ENCODE measurements at regions not wholly inside any gene's neighbourhood (a gene's known extent, or its start where the extent isn't known, plus 50 kb on each side); places are given as distances from the start of the nearest gene placed in this dataset.
"Not testable (repeated sequence)": the region's sequence is repeated elsewhere in the genome, so short reads cannot be mapped to it uniquely, and the experiment has no call there.

DNA sequence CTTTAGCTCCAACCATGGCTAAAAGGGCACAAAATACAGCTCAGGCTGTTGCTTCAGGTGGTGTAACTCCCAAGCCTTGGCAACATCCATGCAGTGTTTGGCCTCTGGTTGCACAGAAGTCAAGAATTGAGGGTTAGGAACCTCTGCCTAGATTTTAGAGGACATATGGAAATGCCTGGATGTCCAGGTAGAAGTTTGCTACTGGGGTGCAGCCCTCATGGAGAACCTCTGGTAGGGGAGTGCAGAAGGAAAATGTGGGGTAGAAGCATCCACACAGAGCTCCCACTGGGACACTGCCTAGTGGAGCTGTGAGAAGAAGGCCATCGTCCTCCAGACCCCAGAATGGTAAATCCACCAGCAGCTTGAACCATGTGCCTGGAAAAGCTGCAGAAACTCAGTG is 1453.8 kb upstream of the EYS start:
- Histone ChIP-seq H3K9me3 (ENCODE audit: control insufficient read depth in 5 of 5, low read length in 5 of 5) (peaks cover 0 to 12% (median 7%) of the 10 kb centered on the region in 5 donors), H3K27ac (ENCODE audit: low read depth, low read length) (no peak overlapping the region), H3K27me3 (ENCODE audit: control insufficient read depth in 5 of 5, insufficient read depth in 4 of 5, low read length in 5 of 5) (no peaks in the 10 kb centered on the region), H3K36me3 (ENCODE audit: control insufficient read depth in 5 of 5, insufficient read depth in 5 of 5, low read length in 5 of 5) (no peaks in the 10 kb centered on the region), H3K4me1 (ENCODE audit: control insufficient read depth in 5 of 5, insufficient read depth in 5 of 5, low read length in 5 of 5) (no peaks in the 10 kb centered on the region), H3K9ac (ENCODE audit: low read length in 5 of 5) (no peak overlapping the region), H3K4me3 (ENCODE audit: low read depth in 1 of 5, low read length in 5 of 5) (no peak overlapping the region)

GRCh38 chr6:67141005-67141404 is 1434.0 kb upstream of the EYS start:
- Histone ChIP-seq H3K9me3 (ENCODE audit: control insufficient read depth in 5 of 5, low read length in 5 of 5) (peaks cover 0 to 8% (median 6%) of the 10 kb centered on the region in 5 donors), H3K36me3 (ENCODE audit: control insufficient read depth in 5 of 5, insufficient read depth in 5 of 5, low read length in 5 of 5) (no peaks in the 10 kb centered on the region), H3K4me1 (ENCODE audit: control insufficient read depth in 5 of 5, insufficient read depth in 5 of 5, low read length in 5 of 5) (no peaks in the 10 kb centered on the region), H3K4me3 (ENCODE audit: low read depth in 1 of 5, low read length in 5 of 5) (no peak overlapping the region), H3K27ac (ENCODE audit: low read depth, low read length) (no peak overlapping the region), H3K27me3 (ENCODE audit: control insufficient read depth in 5 of 5, insufficient read depth in 4 of 5, low read length in 5 of 5) (no peaks in the 10 kb centered on the region), H3K9ac (ENCODE audit: low read length in 5 of 5) (no peak overlapping the region)

DNA sequence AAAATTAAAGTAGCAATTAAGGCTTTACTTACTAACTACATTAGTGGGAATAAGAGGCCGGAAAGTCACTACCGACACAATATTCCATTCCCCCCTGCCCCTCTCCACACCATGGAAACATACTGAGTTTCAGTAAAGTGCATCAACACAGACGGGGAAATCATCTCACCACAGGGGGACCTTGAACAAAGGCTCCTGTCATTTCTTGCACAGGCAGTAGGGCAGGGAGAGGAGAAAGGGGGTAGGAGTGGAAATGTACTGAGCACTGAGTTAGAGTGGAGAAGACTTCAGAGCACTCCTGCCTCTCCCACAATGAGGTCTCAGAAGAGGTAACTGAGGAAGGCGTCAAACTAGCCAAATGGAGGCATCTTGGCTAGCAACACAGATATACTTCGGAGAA is 1426.9 kb upstream of the EYS start:
- no peaks in the 10 kb centered on the region for H3K27me3 ChIP-seq (ENCODE audit: control insufficient read depth in 5 of 5, insufficient read depth in 4 of 5, low read length in 5 of 5)
- H3K9me3 ChIP-seq (ENCODE audit: control insufficient read depth in 5 of 5, low read length in 5 of 5) = no peaks in the 10 kb centered on the region
- no peak overlapping the region for H3K4me3 ChIP-seq (ENCODE audit: low read depth in 1 of 5, low read length in 5 of 5)
- H3K4me1 ChIP-seq (ENCODE audit: control insufficient read depth in 5 of 5, insufficient read depth in 5 of 5, low read length in 5 of 5) = peaks cover 0 to 6% (median 0%) of the 10 kb centered on the region in 5 donors
- H3K36me3 ChIP-seq (ENCODE audit: control insufficient read depth in 5 of 5, insufficient read depth in 5 of 5, low read length in 5 of 5) = no peaks in the 10 kb centered on the region
- no peak overlapping the region for H3K9ac ChIP-seq (ENCODE audit: low read length in 5 of 5)
- H3K27ac ChIP-seq (ENCODE audit: low read depth, low read length) = no peak overlapping the region

GRCh38 chr6:67131827-67132226 is 1424.8 kb upstream of the EYS start:
- Histone ChIP-seq H3K27me3 (ENCODE audit: control insufficient read depth in 5 of 5, insufficient read depth in 4 of 5, low read length in 5 of 5) (no peaks in the 10 kb centered on the region), H3K9me3 (ENCODE audit: control insufficient read depth in 5 of 5, low read length in 5 of 5) (no peaks in the 10 kb centered on the region), H3K36me3 (ENCODE audit: control insufficient read depth in 5 of 5, insufficient read depth in 5 of 5, low read length in 5 of 5) (no peaks in the 10 kb centered on the region), H3K4me3 (ENCODE audit: low read depth in 1 of 5, low read length in 5 of 5) (no peak overlapping the region), H3K27ac (ENCODE audit: low read depth, low read length) (no peak overlapping the region), H3K9ac (ENCODE audit: low read length in 5 of 5) (no peak overlapping the region), H3K4me1 (ENCODE audit: control insufficient read depth in 5 of 5, insufficient read depth in 5 of 5, low read length in 5 of 5) (peaks cover 0 to 6% (median 0%) of the 10 kb centered on the region in 5 donors)

- Histone ChIP-seq H3K9ac (ENCODE audit: low read length in 5 of 5) (no peak overlapping the region), H3K9me3 (ENCODE audit: control insufficient read depth in 5 of 5, low read length in 5 of 5) (no peaks in the 10 kb centered on the region), H3K27me3 (ENCODE audit: control insufficient read depth in 5 of 5, insufficient read depth in 4 of 5, low read length in 5 of 5) (no peaks in the 10 kb centered on the region), H3K36me3 (ENCODE audit: control insufficient read depth in 5 of 5, insufficient read depth in 5 of 5, low read length in 5 of 5) (no peaks in the 10 kb centered on the region), H3K4me3 (ENCODE audit: low read depth in 1 of 5, low read length in 5 of 5) (no peak overlapping the region), H3K4me1 (ENCODE audit: control insufficient read depth in 5 of 5, insufficient read depth in 5 of 5, low read length in 5 of 5) (peaks cover 0 to 6% (median 0%) of the 10 kb centered on the region in 5 donors), H3K27ac (ENCODE audit: low read depth, low read length) (no peak overlapping the region)
These were observed 1422.8 kb upstream of the EYS start for GRCh38 chr6:67129780-67130179.

GRCh38 chr6:67127041-67127440 is 1420.0 kb upstream of the EYS start:
- no peak overlapping the region for H3K4me3 ChIP-seq (ENCODE audit: low read depth in 1 of 5, low read length in 5 of 5)
- H3K27ac ChIP-seq (ENCODE audit: low read depth, low read length) = no peak overlapping the region
- peaks cover 0 to 6% (median 0%) of the 10 kb centered on the region in 5 donors for H3K4me1 ChIP-seq (ENCODE audit: control insufficient read depth in 5 of 5, insufficient read depth in 5 of 5, low read length in 5 of 5)
- H3K9me3 ChIP-seq (ENCODE audit: control insufficient read depth in 5 of 5, low read length in 5 of 5) = no peaks in the 10 kb centered on the region
- H3K36me3 ChIP-seq (ENCODE audit: control insufficient read depth in 5 of 5, insufficient read depth in 5 of 5, low read length in 5 of 5) = no peaks in the 10 kb centered on the region
- no peak overlapping the region for H3K9ac ChIP-seq (ENCODE audit: low read length in 5 of 5)
- no peaks in the 10 kb centered on the region for H3K27me3 ChIP-seq (ENCODE audit: control insufficient read depth in 5 of 5, insufficient read depth in 4 of 5, low read length in 5 of 5)

DNA sequence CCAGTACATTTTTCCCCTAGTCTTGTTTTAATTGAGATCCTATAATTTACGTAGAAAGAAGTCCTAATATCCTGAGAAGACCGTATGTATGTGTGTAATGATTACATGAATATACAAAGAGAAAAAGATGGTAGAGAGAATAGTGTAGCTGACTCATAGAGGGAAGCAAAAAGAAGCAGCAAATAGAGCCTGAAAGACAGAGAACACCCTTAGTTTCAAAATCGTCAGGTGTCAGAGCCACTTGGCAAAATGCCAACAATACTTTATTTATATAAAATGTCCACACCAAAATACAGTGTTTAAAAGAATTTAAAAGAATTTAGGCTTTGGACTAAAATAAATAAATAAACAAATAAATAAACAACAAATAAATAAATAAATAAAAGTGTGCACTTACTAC is 1414.1 kb upstream of the EYS start:
- Histone ChIP-seq H3K36me3 (ENCODE audit: control insufficient read depth in 5 of 5, insufficient read depth in 5 of 5, low read length in 5 of 5) (no peaks in the 10 kb centered on the region), H3K9ac (ENCODE audit: low read length in 5 of 5) (no peak overlapping the region), H3K27ac (ENCODE audit: low read depth, low read length) (no peak overlapping the region), H3K9me3 (ENCODE audit: control insufficient read depth in 5 of 5, low read length in 5 of 5) (no peaks in the 10 kb centered on the region), H3K27me3 (ENCODE audit: control insufficient read depth in 5 of 5, insufficient read depth in 4 of 5, low read length in 5 of 5) (no peaks in the 10 kb centered on the region), H3K4me3 (ENCODE audit: low read depth in 1 of 5, low read length in 5 of 5) (no peak overlapping the region), H3K4me1 (ENCODE audit: control insufficient read depth in 5 of 5, insufficient read depth in 5 of 5, low read length in 5 of 5) (no peaks in the 10 kb centered on the region)

- Histone ChIP-seq H3K9me3 (ENCODE audit: control insufficient read depth in 5 of 5, low read length in 5 of 5) (no peaks in the 10 kb centered on the region), H3K27ac (ENCODE audit: low read depth, low read length) (no peak overlapping the region), H3K4me1 (ENCODE audit: control insufficient read depth in 5 of 5, insufficient read depth in 5 of 5, low read length in 5 of 5) (no peaks in the 10 kb centered on the region), H3K4me3 (ENCODE audit: low read depth in 1 of 5, low read length in 5 of 5) (no peak overlapping the region), H3K9ac (ENCODE audit: low read length in 5 of 5) (no peak overlapping the region), H3K36me3 (ENCODE audit: control insufficient read depth in 5 of 5, insufficient read depth in 5 of 5, low read length in 5 of 5) (no peaks in the 10 kb centered on the region), H3K27me3 (ENCODE audit: control insufficient read depth in 5 of 5, insufficient read depth in 4 of 5, low read length in 5 of 5) (no peaks in the 10 kb centered on the region)
These were observed 1405.1 kb upstream of the EYS start for GRCh38 chr6:67112120-67112519.

DNA sequence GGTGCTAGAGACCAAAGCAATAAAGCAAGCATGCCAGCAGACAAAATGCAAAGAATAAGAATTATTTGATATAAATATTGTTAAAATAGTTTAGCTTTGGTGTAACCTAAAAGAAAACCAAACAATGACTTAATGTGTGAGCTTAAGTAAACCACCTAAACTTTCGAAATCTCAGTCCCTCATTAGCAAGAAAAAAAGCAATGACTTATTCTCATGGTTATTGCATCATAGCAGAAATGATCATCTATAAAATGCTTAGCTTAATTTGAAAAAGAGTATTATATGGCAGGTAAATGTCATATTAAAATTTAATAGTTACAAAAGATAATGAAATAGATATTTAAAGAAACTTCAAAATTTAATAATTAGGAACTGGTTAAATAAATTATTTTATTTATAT is 1395.7 kb upstream of the EYS start:
- no peaks in the 10 kb centered on the region for H3K9me3 ChIP-seq (ENCODE audit: control insufficient read depth in 5 of 5, low read length in 5 of 5)
- H3K27ac ChIP-seq (ENCODE audit: low read depth, low read length) = no peak overlapping the region
- no peak overlapping the region for H3K9ac ChIP-seq (ENCODE audit: low read length in 5 of 5)
- H3K4me1 ChIP-seq (ENCODE audit: control insufficient read depth in 5 of 5, insufficient read depth in 5 of 5, low read length in 5 of 5) = no peaks in the 10 kb centered on the region
- H3K27me3 ChIP-seq (ENCODE audit: control insufficient read depth in 5 of 5, insufficient read depth in 4 of 5, low read length in 5 of 5) = no peaks in the 10 kb centered on the region
- H3K36me3 ChIP-seq (ENCODE audit: control insufficient read depth in 5 of 5, insufficient read depth in 5 of 5, low read length in 5 of 5) = no peaks in the 10 kb centered on the region
- H3K4me3 ChIP-seq (ENCODE audit: low read depth in 1 of 5, low read length in 5 of 5) = no peak overlapping the region

DNA sequence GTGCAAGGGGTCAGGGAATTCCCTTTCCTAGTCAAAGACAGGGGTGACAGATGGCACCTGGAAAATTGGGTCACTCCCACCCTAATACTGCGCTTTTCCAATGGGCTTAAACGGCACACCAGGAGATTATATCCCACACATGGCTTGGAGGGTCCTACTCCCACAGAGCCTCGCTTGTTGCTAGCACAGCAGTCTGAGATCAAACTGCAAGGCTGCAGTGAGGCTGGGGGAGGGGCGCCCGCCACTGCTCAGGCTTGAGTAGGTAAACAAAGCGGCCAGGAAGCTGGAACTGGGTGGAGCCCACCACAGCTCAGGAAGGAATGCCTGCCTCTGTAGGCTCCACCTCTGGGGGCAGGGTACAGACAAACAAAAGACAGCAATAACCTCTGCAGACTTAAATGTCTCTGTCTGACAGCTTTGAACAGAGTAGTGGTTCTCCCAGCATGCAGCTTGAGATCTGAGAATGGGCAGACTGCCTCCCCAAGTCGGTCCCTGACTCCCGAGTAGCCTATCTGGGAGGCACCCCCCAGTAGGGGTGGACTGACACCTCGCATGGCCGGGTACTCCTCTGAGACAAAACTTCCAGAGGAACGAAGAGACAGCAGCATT is 1388.7 kb upstream of the EYS start:
- H3K27ac ChIP-seq (ENCODE audit: low read depth, low read length); H3K4me3 ChIP-seq (ENCODE audit: low read depth in 1 of 5, low read length in 5 of 5); H3K27me3 ChIP-seq (ENCODE audit: control insufficient read depth in 5 of 5, insufficient read depth in 4 of 5, low read length in 5 of 5); H3K9me3 ChIP-seq (ENCODE audit: control insufficient read depth in 5 of 5, low read length in 5 of 5); H3K9ac ChIP-seq (ENCODE audit: low read length in 5 of 5); H3K36me3 ChIP-seq (ENCODE audit: control insufficient read depth in 5 of 5, insufficient read depth in 5 of 5, low read length in 5 of 5); H3K4me1 ChIP-seq (ENCODE audit: control insufficient read depth in 5 of 5, insufficient read depth in 5 of 5, low read length in 5 of 5): not testable (repeated sequence)

Data from subcutaneous abdominal adipose tissue (tissue), 5 donors.